NCI-H2196 treated with DMSO at 0.1 percent for 48 hours (cell line): ENCODE measurements at regions not wholly inside any gene's neighbourhood (a gene's known extent, or its start where the extent isn't known, plus 50 kb on each side); places are given as distances from the start of the nearest gene placed in this dataset.
"Not testable (repeated sequence)": the region's sequence is repeated elsewhere in the genome, so short reads cannot be mapped to it uniquely, and the experiment has no call there.

Experiments used
- DNase-seq: peaks from one replicate; lab custom pipeline; 2025; ENCODE audit not compliant: unreplicated experiment; lab: John Stamatoyannopoulos, UW

DNA sequence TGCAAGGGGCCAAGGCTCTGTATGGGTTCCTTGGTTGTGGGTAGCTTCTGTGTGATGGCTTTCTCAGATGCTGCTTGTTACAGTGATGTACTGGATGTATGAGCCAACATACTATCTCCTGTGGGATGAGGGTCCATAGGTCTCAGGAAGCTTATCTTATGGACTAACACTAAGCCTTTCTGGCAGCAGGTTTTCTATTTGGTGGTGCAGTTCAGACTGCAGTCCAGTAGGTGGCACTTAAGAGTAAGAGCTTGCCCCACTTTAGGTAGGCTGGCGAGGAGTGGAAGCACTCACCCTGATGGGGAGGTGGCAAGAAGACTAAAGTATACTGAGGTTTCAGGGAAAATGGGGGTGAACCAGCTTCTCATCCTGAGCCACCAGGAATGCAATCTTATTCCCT, 306.7 kb upstream of the MAOA start:
- DNase-seq, result no peak

GRCh38 chrX:43350935-43351334, 305.2 kb upstream of the MAOA start:
- DNase-seq, result no peak

GRCh38 chrX:43357741-43358140, 298.4 kb upstream of the MAOA start:
- no peak for DNase-seq

DNA sequence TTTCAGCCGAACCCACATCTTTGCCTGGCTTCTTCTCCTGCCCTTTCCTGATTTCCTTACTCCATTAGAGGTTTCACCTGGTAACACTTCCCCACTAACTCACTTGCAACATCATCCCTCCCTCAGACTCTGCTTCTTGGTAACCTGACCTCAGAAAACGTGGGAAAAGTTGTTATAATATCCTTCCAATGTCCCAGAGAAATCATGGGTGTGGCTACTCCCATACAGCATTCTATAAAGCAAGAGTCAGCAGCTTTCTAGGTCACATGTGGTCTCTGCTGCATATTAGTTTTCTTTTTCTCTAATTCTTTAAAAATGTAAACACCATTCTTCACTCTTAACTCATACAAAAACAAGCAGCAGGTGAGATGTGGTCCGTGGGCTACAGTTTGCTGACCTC, 283.1 kb upstream of the MAOA start:
- no peak for DNase-seq

DNA sequence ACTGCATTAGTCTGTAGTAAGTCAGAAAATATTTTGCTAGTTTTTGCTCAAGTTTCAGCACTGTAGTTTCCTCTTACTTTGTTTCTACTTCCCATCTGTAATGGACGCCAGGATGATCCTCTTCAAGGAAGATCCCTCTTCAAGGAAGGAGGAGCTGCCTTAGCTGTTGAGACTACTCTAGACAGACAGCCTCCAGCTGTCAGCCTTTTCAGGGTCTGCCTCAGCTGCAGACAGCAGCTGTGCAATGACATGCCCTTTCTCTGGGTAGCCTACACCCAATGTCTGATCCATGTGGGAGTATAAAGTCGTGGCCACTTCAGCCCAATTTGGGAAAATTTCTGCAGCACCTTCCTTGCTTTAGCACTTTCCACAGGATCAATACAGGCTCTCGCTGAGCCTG, 281.0 kb upstream of the MAOA start:
- DNase-seq, result no peak

GRCh38 chrX:43380704-43381103, 275.4 kb upstream of the MAOA start:
- no peak for DNase-seq

DNA sequence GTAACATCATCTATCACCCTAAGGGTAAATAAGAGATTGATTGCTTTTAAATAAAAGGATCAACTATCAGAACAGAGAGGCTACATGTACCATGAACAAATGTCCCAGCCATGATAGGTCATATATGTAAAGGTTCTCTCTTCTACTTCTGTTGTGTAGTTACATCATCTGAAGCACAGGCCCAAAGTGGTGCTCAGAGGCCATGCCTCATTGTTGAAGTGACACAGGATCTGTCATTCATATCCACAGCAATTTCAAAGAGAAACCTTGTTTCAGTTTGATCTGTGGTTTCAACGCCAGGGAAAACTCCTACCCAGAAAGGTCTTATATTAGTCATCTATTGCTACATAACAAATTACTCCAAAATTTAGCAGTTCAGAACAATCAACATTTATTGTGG, 269.2 kb upstream of the MAOA start:
- DNase-seq, result no peak

DNA sequence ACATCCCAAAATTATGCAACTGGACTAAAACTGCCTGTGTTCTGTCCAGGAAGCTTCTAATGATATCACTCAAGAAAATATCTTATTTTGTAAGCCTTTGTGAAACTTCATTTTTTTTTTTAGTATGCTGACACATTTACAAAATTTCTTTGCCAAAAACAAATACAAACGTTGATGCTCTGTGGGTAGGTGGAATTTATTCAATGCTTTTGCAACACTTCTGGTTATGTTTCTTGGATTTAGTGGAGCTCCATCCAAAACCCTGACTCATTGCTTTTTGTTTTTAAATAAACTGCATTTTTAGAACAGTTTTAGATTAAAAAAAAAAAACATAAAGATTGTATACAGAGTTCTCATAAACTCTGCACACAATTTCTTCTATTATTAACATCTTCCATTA, 250.9 kb upstream of the MAOA start:
- DNase-seq, result no peak

GRCh38 chrX:43423876-43424275, 232.2 kb upstream of the MAOA start:
- no peak for DNase-seq

DNA sequence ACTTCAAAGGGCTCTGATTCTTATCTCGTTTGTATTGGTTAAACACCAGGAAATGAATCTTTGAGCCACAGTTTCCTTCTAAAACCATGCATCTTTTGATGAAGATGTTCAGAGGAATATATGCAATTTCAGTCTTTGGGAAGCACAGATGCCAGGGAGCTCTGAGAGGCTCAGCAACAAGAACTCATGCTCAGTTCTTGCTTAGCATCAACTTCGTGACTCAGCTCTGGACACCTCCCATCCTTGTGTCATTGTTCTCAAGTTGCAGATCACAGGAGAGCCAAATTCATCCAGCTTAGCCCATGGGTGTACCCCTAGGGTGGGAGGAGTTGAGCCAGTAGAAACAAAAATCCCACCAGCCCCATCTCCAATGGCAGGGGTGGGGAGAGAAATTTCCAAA, 219.6 kb upstream of the MAOA start:
- DNase-seq, result no peak

- DNase-seq, result no peak
Measured at GRCh38 chrX:43446752-43447151, 209.3 kb upstream of the MAOA start.

- no peak for DNase-seq
Measured at GRCh38 chrX:43448688-43449087, 207.4 kb upstream of the MAOA start.

DNA sequence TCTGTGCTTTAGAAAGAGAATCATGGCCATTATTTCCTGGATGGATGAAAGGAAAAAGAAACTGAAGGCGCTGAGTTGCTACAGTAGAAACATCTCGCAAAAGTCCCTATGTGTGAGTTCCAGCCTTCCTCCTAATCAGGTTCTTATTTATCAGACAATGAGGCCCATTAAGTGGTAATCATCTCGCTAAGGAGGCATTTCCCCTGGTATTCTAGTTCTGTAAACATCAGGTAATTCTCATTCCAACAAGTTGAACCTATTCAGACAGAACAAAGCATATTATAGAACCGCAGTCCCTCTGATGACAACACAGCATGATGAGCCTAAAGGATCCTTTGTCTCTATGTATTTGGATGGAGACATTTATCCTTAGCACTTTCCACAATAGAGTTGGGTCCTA, 205.7 kb upstream of the MAOA start:
- no peak for DNase-seq

DNA sequence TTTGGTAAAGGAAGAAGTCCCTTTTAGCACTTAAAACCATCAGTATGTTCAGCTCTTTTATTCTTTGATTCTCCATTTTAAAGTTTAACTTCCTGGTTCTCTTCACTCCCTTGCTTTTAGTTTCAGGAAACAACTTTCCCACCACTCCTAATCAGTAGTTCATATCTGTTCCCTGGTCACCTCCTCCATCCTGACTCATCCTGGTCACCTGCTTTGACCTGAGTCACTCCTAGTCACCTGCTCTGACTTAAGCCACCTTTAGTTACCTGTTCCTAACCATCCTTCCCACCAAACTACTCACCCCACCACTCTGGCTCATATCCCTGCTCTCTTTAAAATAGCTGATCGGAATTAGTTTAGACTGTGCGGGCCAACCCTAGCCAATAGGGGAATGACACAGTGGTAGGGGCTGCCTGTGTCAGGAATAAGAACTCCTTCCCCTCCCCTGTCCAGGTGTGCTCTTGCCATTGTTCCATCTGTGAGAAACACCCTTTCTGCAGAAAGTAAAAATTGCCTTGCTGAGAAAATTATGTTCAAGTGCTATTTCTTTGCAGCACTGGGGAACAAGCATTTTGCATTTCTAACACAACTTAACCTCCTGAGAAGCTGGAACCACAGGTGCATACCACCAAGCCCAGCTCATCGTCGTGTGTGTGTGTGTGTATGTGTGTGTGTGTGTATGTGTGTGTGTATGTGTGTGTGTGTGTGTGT, 204.0 kb upstream of the MAOA start:
- DNase-seq, result not testable (repeated sequence)

DNA sequence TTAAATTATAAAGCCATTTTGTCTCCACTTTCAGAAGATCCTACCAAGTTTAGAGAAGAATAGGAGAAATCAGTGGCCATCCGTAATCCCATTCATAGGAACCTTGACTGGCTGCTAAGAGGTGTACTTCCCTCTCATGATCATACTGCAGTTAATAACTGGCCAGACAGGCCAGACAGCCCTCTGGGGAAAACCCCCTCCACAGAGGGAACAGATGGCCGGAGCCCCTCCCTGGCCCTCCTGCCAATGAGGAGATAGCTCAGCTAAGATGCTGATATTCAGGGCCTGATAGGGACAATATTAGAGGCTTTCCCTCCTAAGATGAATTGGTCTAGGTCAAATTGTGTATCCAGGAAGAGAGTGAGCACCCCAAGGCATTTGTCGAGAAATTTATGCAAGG, 200.0 kb upstream of the MAOA start:
- no peak for DNase-seq

- DNase-seq, result no peak
Measured at GRCh38 chrX:43456906-43457305, 199.2 kb upstream of the MAOA start.

DNA sequence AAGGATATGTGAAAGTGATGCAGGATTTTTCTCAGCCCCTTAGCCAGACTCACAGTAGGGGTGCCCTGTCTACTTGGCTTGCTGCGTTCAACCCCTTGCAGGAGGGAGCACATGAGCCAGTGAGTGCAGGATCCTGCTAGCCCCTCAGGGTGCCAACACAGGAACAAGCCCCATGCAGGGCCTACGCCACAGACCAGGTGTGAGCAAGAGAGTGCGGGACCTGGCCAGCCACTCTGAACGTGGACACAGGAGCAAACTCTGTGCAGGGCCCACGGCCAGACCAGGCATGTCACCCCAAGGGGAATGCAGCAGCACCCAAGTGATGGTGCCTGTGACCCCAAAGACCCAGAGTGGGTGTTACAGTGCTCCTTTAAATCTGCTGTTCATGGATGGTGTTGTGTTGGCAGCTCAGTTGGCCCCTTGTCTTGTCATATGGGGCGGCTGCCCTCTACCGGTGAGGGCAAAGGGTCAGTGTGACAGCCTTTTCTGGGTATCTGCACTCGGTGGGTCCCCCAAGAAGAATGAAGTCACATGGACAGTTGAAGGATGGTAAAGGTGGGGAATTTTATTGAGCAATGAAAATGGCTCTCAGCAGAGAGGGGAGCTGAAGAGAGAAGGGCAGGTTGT, 188.4 kb upstream of the MAOA start:
- no peak for DNase-seq

- DNase-seq, result no peak
Measured at GRCh38 chrX:43469391-43470054, 186.6 kb upstream of the MAOA start.

- no peak for DNase-seq
Measured at GRCh38 chrX:43474321-43474720, 181.8 kb upstream of the MAOA start.

- DNase-seq, result no peak
Measured at GRCh38 chrX:43479070-43479469, 177.0 kb upstream of the MAOA start.

DNA sequence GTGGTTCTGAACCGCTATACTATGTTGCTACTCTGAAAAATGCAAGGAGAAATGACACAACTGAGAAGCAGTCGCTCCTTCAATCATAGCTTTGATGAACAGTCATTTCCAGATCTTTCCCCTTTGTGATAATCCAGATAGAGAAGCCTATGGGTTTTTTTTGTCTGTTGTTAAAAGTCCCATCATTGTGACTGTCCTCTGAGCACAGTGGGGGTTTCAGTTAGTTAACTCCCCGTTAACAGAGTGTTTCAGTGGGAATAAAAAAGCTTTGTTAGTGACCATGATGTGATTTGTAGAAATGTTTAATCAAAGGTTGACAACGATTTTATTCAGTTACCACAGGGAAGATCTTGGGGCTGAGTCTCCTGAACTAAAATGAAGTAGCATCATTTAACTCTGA, 176.2 kb upstream of the MAOA start:
- DNase-seq, result no peak

DNA sequence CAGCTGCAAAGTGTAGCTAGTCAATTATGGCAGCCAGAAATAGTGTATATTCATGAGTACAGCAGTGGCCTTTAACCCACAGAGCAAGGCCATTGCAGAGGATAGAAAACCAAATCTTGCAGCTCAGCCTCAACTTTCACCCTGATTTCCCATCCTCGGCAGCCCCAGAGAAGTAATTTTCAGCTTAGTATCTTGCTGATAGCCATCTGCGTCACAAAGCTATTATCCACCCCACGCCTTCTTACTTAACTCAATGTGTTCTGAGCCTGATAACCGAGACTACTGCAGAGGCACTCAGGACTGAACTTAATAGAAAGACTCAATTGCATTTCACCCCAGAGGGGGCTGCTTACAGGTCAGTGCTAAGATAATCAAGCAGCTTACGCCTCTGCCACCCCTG, 174.5 kb upstream of the MAOA start:
- DNase-seq, result no peak

DNA sequence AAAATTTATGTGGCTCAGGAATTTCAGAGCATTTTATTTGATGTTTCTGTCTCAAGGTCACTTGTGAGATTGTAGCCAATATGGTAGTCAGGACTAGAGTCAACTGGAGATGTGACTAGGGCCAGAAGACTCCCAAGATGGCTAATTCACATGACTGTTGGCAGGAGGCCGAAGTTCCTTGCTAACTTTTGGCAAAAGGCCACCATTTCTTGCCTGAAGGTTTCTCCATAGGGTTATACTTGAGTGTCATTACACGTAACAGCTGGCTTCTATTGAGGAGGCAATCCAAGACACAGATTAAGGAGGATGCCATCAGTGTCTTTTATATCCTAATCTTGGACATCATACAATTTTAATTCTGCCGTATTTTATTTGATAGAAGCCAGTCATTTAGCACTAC, 162.3 kb upstream of the MAOA start:
- DNase-seq, result no peak
